Choroid plexus epithelial cell (primary cell): ENCODE measurements at regions not wholly inside any gene's neighbourhood (a gene's known extent, or its start where the extent isn't known, plus 50 kb on each side); places are given as distances from the start of the nearest gene placed in this dataset.

Experiments
- DNase-seq: peaks from one replicate; pipeline ENCODE4 v3.0.0-alpha.2; 2010; ENCODE audit warnings: low read depth
- H3K4me3 ChIP-seq: 2 replicates; pipeline ENCODE4 v1.5.1; 2011; ENCODE audit warnings: low read depth, mild to moderate bottlenecking, control low read depth, low read length, moderate library complexity
- CTCF ChIP-seq: conservative IDR thresholded peaks from 2 replicates; pipeline ENCODE4 v1.5.1; 2011; ENCODE audit warnings: low read depth, mild to moderate bottlenecking, control low read depth, inconsistent platforms, low read length, moderate library complexity

- peak; percentile 75 for DNase-seq
- no peak for TF ChIP-seq CTCF
- no peak overlapping the region for H3K4me3 ChIP-seq
Observed at GRCh38 chr17:65287040-65287439, 149.9 kb downstream of the RGS9 start.

- no peak for TF ChIP-seq CTCF
- no peak for DNase-seq
- H3K4me3 ChIP-seq = no peak overlapping the region
Observed at GRCh38 chr17:65283704-65284103, 146.5 kb downstream of the RGS9 start.

- DNase-seq = no peak
- no peak overlapping the region for H3K4me3 ChIP-seq
- no peak for TF ChIP-seq CTCF
Observed at GRCh38 chr17:65279456-65279855, 142.3 kb downstream of the RGS9 start.

GRCh38 chr17:65278820-65279184 lies 141.6 kb downstream of the RGS9 start:
- DNase-seq = no peak
- no peak overlapping the region for H3K4me3 ChIP-seq
- no peak for TF ChIP-seq CTCF

- peak; percentile 83 for DNase-seq
- H3K4me3 ChIP-seq = no peak overlapping the region
- TF ChIP-seq CTCF = peak; percentile 86
Observed at GRCh38 chr17:65278050-65278819, 141.1 kb downstream of the RGS9 start.

GRCh38 chr17:65277576-65277975 lies 140.4 kb downstream of the RGS9 start:
- peak; percentile 72 for DNase-seq
- peak overlapping the region; percentile 8 for H3K4me3 ChIP-seq
- no peak for TF ChIP-seq CTCF
